HCT116 (cell line): ENCODE measurements at regions not wholly inside any gene's neighbourhood (a gene's known extent, or its start where the extent isn't known, plus 50 kb on each side); places are given as distances from the start of the nearest gene placed in this dataset.

ENCODE experiments used
- ATAC-seq: fragments of 200-7000 bp; cut with Tn5 transposase; 2 replicates; pipeline ENCODE4 v1.9.1; 2020; ENCODE audit warnings: mild to moderate bottlenecking, moderate library complexity
- BruUV-seq: library from RNA; stranded (reverse); fragments of 400-500 nt; replicated peaks from 2 replicates; lab custom pipeline; 2021; lab: Mats Ljungman, UMichigan
- CTCF ChIA-PET: fragments of 300-600 bp; sonication (Branson Sonifier 250); formaldehyde crosslinking; loops from one replicate; lab custom pipeline; 2021; ENCODE audit warnings: antibody characterized with exemption; lab: Charles Lee
- POLR2A ChIA-PET: fragments of 300-600, 350-600 bp; sonication (Branson Sonifier 250); formaldehyde crosslinking; loops from one replicate; lab custom pipeline; 2021; ENCODE audit warnings: antibody characterized with exemption; lab: Charles Lee
- RAD21 ChIA-PET, 2 experiments: fragments of 300-600 bp; sonication (Branson Sonifier 250); formaldehyde crosslinking; loops; one replicate each; lab custom pipeline; 2023; ENCODE audit warnings: low total read pairs in 2 of 2; ENCODE audit not compliant: uncharacterized antibody in 2 of 2, unreplicated experiment in 2 of 2, low non-redundant PET in 1 of 2; lab: Charles Lee
- DNase-seq: peaks from one replicate; pipeline ENCODE4 v3.0.0-alpha.2; 2010; ENCODE audit warnings: low read depth, low spot score
- H2AFZ ChIP-seq: fragments of 200-600 bp; shearing (Covaris generic), sonication (generic); 2 replicates; pipeline ENCODE4 v1.6.1; 2017; ENCODE audit warnings: low read depth, mixed run types, mixed read lengths, antibody characterized with exemption, low read length; ENCODE audit not compliant: poor library complexity, severe bottlenecking
- H3K27ac ChIP-seq: 2 replicates; pipeline ENCODE4 v1.5.1; 2012; ENCODE audit warnings: low read depth, low read length
- H3K27me3 ChIP-seq: fragments of 200-600 bp; sonication (generic); 2 replicates; pipeline ENCODE4 v1.6.1; 2016; ENCODE audit warnings: mixed run types, low read length, mixed read lengths; ENCODE audit not compliant: insufficient read depth
- H3K36me3 ChIP-seq, 2 experiments: fragments of 200-500 bp in 1 of 2; fragments of 200-600 bp in 1 of 2; sonication (Bioruptor generic) in 1 of 2; sonication (generic) in 1 of 2; 2 replicates each; pipeline versions ENCODE4 v1.5.1 to v1.6.1; 2014 to 2016; ENCODE audit warnings: low read length in 2 of 2, inconsistent platforms in 1 of 2, mixed read lengths in 1 of 2, mixed run types in 1 of 2; ENCODE audit not compliant: insufficient read depth in 2 of 2, control insufficient read depth in 1 of 2
- H3K4me1 ChIP-seq, 2 experiments: fragments of 200-600 bp in 1 of 2; sonication (generic) in 1 of 2; 2 replicates each; pipeline versions ENCODE4 v1.5.1 to v1.6.1; 2012 to 2017; ENCODE audit warnings: low read length in 2 of 2, inconsistent platforms in 1 of 2, mild to moderate bottlenecking in 1 of 2, mixed read lengths in 1 of 2, mixed run types in 1 of 2, moderate library complexity in 1 of 2; ENCODE audit not compliant: insufficient read depth in 2 of 2, control insufficient read depth in 1 of 2
- H3K4me2 ChIP-seq: fragments of 200-600 bp; sonication (generic); 2 replicates; pipeline ENCODE4 v1.6.1; 2017; ENCODE audit warnings: mixed run types, low read length, mixed read lengths
- H3K4me3 ChIP-seq, 2 experiments: fragments of 200-600 bp in 1 of 2; sonication (generic) in 1 of 2; replicated peaks in 1 of 2; 2 replicates each; pipeline ENCODE4 v1.5.1; 2011 to 2016; ENCODE audit warnings: low read length in 2 of 2, control low read depth in 1 of 2, low read depth in 1 of 2, mild to moderate bottlenecking in 1 of 2, mixed read lengths in 1 of 2, mixed run types in 1 of 2
- H3K79me2 ChIP-seq: fragments of 200-600 bp; sonication (generic); 2 replicates; pipeline ENCODE4 v1.6.1; 2017; ENCODE audit warnings: mild to moderate bottlenecking, mixed run types, low read length, moderate library complexity, mixed read lengths; ENCODE audit not compliant: insufficient read depth
- H3K9ac ChIP-seq: fragments of 200-600 bp; sonication (generic); 2 replicates; pipeline ENCODE4 v1.6.1; 2016; ENCODE audit warnings: low read length, mixed read lengths
- H3K9me2 ChIP-seq: fragments of 200-600 bp; sonication (generic), shearing (Covaris generic); 2 replicates; pipeline ENCODE4 v1.6.1; 2017; ENCODE audit warnings: mixed run types, mild to moderate bottlenecking, moderate library complexity; ENCODE audit not compliant: insufficient read depth
- H3K9me3 ChIP-seq, 2 experiments: fragments of 200-500 bp in 1 of 2; fragments of 200-600 bp in 1 of 2; sonication (Bioruptor generic) in 1 of 2; sonication (generic) in 1 of 2; 2 replicates each; pipeline ENCODE4 v1.6.1; 2014 to 2017; ENCODE audit warnings: low read length in 2 of 2, mixed read lengths in 2 of 2, inconsistent platforms in 1 of 2, low read depth in 1 of 2, mild to moderate bottlenecking in 1 of 2, mixed run types in 1 of 2, moderate library complexity in 1 of 2; ENCODE audit not compliant: control insufficient read depth in 1 of 2, insufficient read depth in 1 of 2
- H4K20me1 ChIP-seq: fragments of 200-600 bp; sonication (generic), shearing (Covaris generic); 2 replicates; pipeline ENCODE4 v1.6.1; 2017; ENCODE audit warnings: mixed run types, mild to moderate bottlenecking, moderate library complexity; ENCODE audit not compliant: insufficient read depth
- CBX3 ChIP-seq: IDR thresholded peaks from 2 replicates; pipeline ENCODE4 v1.6.1; 2012; ENCODE audit warnings: low read depth
- CEBPB ChIP-seq: IDR thresholded peaks from 2 replicates; pipeline ENCODE4 v1.6.1; 2012; ENCODE audit warnings: low read depth
- CTCF ChIP-seq, 3 experiments: fragments of 200-600 bp in 1 of 3; sonication (generic) in 1 of 3; IDR thresholded peaks in 2 of 3; conservative IDR thresholded peaks in 1 of 3; 2 replicates each; pipeline ENCODE4 v1.5.1; 2012 to 2017; ENCODE audit warnings: low read depth in 2 of 3, low read length in 2 of 3, antibody characterized with exemption in 1 of 3, borderline replicate concordance in 1 of 3, control low read depth in 1 of 3, mild to moderate bottlenecking in 1 of 3, mixed read lengths in 1 of 3, mixed run types in 1 of 3, moderate library complexity in 1 of 3; ENCODE audit not compliant: insufficient read depth in 1 of 3
- EGR1 ChIP-seq: IDR thresholded peaks from 2 replicates; pipeline ENCODE4 v1.6.1; 2012; ENCODE audit warnings: low read depth
- ELF1 ChIP-seq: IDR thresholded peaks from 2 replicates; pipeline ENCODE4 v1.6.1; 2012; ENCODE audit warnings: low read depth, borderline replicate concordance
- EZH2 ChIP-seq: fragments of 200-600 bp; sonication (generic); IDR thresholded peaks from 2 replicates; pipeline ENCODE4 v1.6.1; 2017; ENCODE audit warnings: antibody characterized with exemption, mixed run types
- EZH2phosphoT487 ChIP-seq: fragments of 200-600 bp; IDR thresholded peaks from 2 replicates; pipeline ENCODE4 v1.6.1; 2018; ENCODE audit warnings: antibody characterized with exemption, borderline replicate concordance
- FOSL1 ChIP-seq: IDR thresholded peaks from 2 replicates; pipeline ENCODE4 v1.6.1; 2012; ENCODE audit warnings: low read depth
- JUND ChIP-seq: IDR thresholded peaks from 2 replicates; pipeline ENCODE4 v1.6.1; 2012
- MAX ChIP-seq: IDR thresholded peaks from 2 replicates; pipeline ENCODE4 v1.6.1; 2012
- POLR2A ChIP-seq: IDR thresholded peaks from 2 replicates; pipeline ENCODE4 v1.7.0; 2011; ENCODE audit warnings: borderline replicate concordance; ENCODE audit not compliant: insufficient read depth, insufficient read length; ENCODE audit errors: extremely low read depth
- POLR2AphosphoS5 ChIP-seq: IDR thresholded peaks from 2 replicates; pipeline ENCODE4 v1.6.1; 2011; ENCODE audit warnings: mild to moderate bottlenecking, low read depth, low read length, moderate library complexity
- RAD21 ChIP-seq: IDR thresholded peaks from 2 replicates; pipeline ENCODE4 v1.6.1; 2012; ENCODE audit warnings: low read depth, mild to moderate bottlenecking
- REST ChIP-seq: IDR thresholded peaks from 2 replicates; pipeline ENCODE4 v1.6.1; 2012; ENCODE audit warnings: low read depth
- SP1 ChIP-seq: IDR thresholded peaks from 2 replicates; pipeline ENCODE4 v1.6.1; 2012; ENCODE audit warnings: low read depth
- TCF7L2 ChIP-seq: IDR thresholded peaks from 2 replicates; pipeline ENCODE4 v1.7.0; 2011; ENCODE audit warnings: borderline replicate concordance, inconsistent platforms; ENCODE audit not compliant: insufficient read depth, insufficient read length; ENCODE audit errors: extremely low read depth
- YY1 ChIP-seq: IDR thresholded peaks from 2 replicates; pipeline ENCODE4 v1.6.1; 2011; ENCODE audit warnings: low read length, low read depth, moderate library complexity, mild to moderate bottlenecking; ENCODE audit not compliant: insufficient replicate concordance; ENCODE audit errors: extremely low read depth
- ZBTB33 ChIP-seq: IDR thresholded peaks from 2 replicates; pipeline ENCODE4 v1.6.1; 2011; ENCODE audit warnings: mild to moderate bottlenecking, low read length, moderate library complexity; ENCODE audit not compliant: insufficient replicate concordance; ENCODE audit errors: extremely low read depth
- ZFX ChIP-seq: fragments of 450-650 bp; IDR thresholded peaks from 2 replicates; pipeline ENCODE4 v1.6.1; 2017
- ZNF274 ChIP-seq: fragments of 200-500 bp; sonication (Bioruptor generic); IDR thresholded peaks from 2 replicates; pipeline ENCODE4 v1.6.1; 2014; ENCODE audit warnings: mild to moderate bottlenecking, low read depth, low read length, inconsistent platforms
- intact Hi-C: fragments of 100-400 bp; cut with micrococcal nuclease; formaldehyde crosslinking; loops from 2 replicates; pipeline ENCODE4 v1.10.0; 2022

GRCh38 chr7:35860664-35861063 lies 59.8 kb downstream of the SEPTIN7 start (continued):
- TF ChIP-seq RAD21 = no peak
- no peak for TF ChIP-seq TCF7L2
- TF ChIP-seq POLR2AphosphoS5 = no peak

- no peak for ATAC-seq
- no peak for DNase-seq
These were observed 64.4 kb downstream of the SEPTIN7 start for GRCh38 chr7:35865287-35865686.

More at GRCh38 chr7:35865287-35865686, 64.4 kb downstream of the SEPTIN7 start:
- TF ChIP-seq CTCF (IDR thresholded peaks at IDR 0.05 in 2 of 3, conservative IDR thresholded peaks at IDR 0.05 in 1 of 3; ENCODE audit: borderline replicate concordance in 1 of 3, insufficient read depth in 1 of 3, low read depth in 2 of 3, low read length in 2 of 3) (no peak), MAX (no peak), EGR1 (no peak), ZFX (no peak), EZH2 (no peak), FOSL1 (no peak), CBX3 (no peak), JUND (no peak), TCF7L2 (no peak), CEBPB (no peak), YY1 (no peak), ELF1 (no peak), SP1 (no peak), POLR2A (no peak), RAD21 (no peak), ZNF274 (no peak), ZBTB33 (no peak), REST (no peak), EZH2phosphoT487 (no peak)
- H3K36me3 ChIP-seq = 0 out of 4 replicates have a peak, but pooled peaks cover 3% of the 10 kb centered on the region in 2 experiments
- no peaks in the 10 kb centered on the region for H3K27me3 ChIP-seq
- H3K9ac ChIP-seq = no peak overlapping the region
- H3K79me2 ChIP-seq = peaks cover 37% of the 10 kb centered on the region
- ChIA-PET CTCF (no interaction called here), RAD21 (no interaction called here), POLR2A (no interaction called here)
- intact Hi-C loops = no loop called here
- no peak overlapping the region for H3K4me2 ChIP-seq
- H3K27ac ChIP-seq = no peak overlapping the region
- H3K9me3 ChIP-seq = no peaks in the 10 kb centered on the region
- no peaks in the 10 kb centered on the region for H4K20me1 ChIP-seq
- no peak overlapping the region for H2AFZ ChIP-seq
- BruUV-seq = no TSS peak
- no peaks in the 10 kb centered on the region for H3K4me1 ChIP-seq
- no peak overlapping the region for H3K4me3 ChIP-seq
- H3K9me2 ChIP-seq = no peaks in the 10 kb centered on the region
